IPS-NIHi11 (cell line): ENCODE measurements at regions not wholly inside any gene's neighbourhood (a gene's known extent, or its start where the extent isn't known, plus 50 kb on each side); places are given as distances from the start of the nearest gene placed in this dataset.

Source experiments
- DNase-seq: peaks from one replicate; pipeline ENCODE4 v3.0.0; 2012; ENCODE audit warnings: mixed read lengths, low spot score

GRCh38 chr2:129747500-129748125 is 231.9 kb upstream of the RAB6C start:
- no peak for DNase-seq

GRCh38 chr2:129748250-129748649 is 231.2 kb upstream of the RAB6C start:
- DNase-seq, result no peak

DNA sequence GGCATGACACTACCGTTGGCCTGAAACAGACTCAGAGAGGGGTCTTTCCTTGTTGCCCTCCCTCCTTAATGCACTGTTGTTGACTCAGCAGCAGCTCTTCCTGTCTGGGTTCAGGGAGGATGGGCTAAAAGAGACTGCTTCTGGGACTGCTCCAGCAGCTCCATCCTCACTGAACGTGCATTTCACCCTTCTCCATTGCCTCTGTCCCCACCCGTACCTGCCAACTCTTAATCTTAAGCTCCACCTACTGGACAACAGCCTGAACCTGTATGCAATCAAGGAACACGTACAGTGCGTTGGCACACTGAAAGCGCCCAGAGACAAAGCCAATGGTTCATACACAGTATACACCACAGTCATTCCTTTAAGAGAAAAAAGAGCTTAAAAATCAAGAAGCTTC is 230.8 kb upstream of the RAB6C start:
- DNase-seq, result peak; percentile 63

- DNase-seq, result no peak
Observed at GRCh38 chr2:129751409-129751808, 228.1 kb upstream of the RAB6C start.

DNA sequence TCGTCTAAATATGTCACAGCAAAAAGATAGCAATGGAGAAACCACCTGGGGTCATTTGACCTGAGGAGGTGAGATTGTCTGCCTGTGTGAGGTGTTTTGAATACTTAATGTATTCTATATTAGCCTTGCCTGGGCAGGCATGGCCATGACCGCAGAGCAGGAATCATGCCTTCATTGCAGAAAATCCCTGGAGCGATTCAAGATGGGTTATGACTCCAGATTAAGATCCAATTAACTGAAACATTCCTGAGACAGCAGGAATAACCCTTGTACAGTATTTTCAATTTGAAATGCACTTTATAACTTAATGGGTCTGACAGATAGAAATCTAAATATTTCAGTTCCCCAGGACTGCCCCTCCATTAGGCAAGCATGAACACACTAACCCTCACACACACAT is 227.3 kb upstream of the RAB6C start:
- no peak for DNase-seq

DNA sequence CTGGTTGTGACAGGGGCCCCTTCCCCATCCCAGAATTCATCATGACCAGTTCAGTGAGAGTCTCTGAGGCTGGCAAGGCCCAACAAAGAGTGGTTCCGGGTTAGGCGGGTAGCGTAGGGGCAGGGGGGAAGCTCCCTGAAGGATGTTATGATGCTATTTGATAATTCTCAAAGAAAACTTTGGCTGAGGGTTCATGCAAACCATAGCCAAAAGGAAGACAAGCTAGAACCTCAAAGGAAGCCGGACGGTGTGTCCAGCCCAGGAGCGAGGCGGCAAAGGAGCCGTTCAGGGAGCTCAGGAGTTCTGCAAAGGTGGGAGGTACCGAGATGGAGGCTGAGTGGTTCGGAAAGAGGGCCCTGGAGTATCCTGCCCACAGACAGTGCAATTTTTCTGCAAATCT is 226.8 kb upstream of the RAB6C start:
- no peak for DNase-seq

DNA sequence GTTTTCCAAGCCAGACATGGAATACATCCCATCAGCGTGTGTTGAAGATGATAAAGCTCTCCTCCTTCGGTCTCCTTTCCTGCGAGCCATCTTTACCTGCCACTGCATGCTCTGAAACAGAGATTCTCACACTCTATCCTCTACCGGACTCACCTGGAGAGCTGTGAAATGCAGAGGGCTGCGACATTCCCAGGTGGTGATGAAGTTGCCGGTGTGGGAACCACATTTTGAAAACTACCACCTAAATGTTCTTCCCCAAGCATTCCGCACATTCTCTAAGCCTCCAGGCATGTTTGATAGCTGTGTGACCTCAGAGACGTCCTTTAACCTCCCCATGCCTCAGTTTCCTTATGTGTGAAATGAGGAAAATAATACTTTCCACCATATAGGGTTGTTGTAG is 226.2 kb upstream of the RAB6C start:
- no peak for DNase-seq

GRCh38 chr2:129754421-129754820 is 225.0 kb upstream of the RAB6C start:
- no peak for DNase-seq

- no peak for DNase-seq
Observed at GRCh38 chr2:129754831-129755230, 224.6 kb upstream of the RAB6C start.

GRCh38 chr2:129755786-129756185 is 223.7 kb upstream of the RAB6C start:
- DNase-seq, result no peak

GRCh38 chr2:129756276-129756675 is 223.2 kb upstream of the RAB6C start:
- no peak for DNase-seq

GRCh38 chr2:129757366-129757914 is 222.0 kb upstream of the RAB6C start:
- DNase-seq, result no peak

DNA sequence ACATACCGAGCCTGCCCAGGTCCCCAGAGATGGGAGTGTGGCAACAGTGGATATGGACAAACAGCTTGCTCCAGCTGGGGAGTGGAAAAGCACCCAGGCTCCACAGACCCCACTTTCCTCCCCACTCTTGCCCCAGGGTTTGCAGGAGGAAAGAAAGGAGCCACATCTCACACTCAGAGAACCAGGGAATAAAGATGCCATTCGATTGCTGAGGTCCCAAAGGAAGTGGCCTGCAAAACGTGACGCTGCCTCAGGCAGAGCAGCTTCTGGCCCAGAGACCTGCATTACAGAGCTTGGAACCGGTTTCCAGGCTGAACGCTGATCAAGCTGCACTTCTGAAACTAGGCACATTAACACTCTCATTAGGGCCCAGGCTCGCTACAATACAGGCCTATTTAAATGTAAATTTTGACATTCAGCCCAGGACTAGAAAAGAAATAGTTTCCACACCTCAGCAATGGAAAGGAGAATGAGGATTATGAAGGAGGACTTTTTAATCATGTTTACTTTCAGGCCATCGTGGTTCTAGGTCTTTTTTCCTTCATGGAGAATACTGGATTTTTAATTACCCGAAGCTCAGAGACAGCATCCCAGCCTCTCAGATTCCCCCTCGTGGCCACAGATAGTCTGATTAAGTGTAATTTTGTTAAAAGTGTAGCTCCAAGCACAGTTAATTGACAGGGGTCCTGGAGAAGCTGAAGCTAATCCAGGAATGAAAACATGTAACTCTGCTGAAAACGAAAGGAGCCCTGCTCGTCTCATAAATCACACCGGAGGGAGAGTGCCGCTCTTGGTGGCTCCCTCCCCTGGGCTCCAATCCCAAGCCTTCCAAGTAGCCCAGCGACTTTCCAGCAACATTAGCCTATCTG is 221.3 kb upstream of the RAB6C start:
- peak; percentile 53 for DNase-seq

DNA sequence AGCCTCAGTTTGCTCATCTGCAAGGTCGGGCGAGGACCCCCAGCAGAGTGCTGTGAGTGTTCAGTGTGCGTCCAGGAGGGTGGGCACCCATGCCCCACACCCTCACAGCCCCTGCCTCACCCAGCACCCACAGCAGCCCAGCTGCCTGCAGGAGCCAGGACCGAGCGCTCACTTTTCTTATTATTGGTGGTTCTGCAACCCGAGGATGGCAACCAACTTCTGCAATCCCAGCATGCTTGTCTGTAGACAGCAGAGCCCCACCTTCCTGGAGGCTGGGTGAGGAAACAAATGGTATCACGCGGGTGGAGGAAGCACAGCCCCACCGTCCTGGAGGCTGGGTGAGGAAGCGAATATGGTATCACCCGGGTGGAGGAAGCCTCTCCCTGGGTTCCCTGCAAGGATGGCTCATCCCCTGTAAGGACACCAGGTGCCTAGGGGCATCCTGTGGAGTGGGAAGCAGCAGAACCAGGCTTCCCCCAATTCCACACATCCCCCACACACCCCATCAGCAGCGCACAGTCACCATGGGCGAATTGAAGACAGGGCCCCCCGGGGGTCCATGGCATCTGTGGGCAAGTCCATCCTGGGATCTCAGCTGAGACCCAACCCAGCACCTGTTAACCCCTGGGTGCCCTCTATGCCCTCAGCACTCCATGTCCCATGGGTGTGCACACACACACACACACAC is 220.5 kb upstream of the RAB6C start:
- no peak for DNase-seq

DNA sequence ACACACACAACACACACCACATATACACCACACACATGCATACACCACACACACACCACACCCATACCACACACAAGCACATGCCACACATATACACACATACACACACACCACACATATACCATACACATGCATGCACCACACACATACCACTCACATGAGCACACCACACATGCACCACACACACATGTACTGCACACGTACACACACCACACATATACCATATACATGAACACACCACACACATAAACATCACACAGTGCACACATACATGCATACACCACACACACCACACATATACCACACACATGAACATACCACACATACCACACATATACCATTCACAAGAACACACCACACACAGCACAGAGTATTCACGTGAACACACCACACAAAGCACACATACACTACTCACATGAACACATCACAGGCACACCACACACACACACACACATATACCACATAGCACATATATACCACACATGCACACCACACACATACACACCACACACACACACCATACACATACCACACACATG is 219.9 kb upstream of the RAB6C start:
- DNase-seq, result no peak

- DNase-seq, result no peak
Observed at GRCh38 chr2:129760669-129761068, 218.8 kb upstream of the RAB6C start.

DNA sequence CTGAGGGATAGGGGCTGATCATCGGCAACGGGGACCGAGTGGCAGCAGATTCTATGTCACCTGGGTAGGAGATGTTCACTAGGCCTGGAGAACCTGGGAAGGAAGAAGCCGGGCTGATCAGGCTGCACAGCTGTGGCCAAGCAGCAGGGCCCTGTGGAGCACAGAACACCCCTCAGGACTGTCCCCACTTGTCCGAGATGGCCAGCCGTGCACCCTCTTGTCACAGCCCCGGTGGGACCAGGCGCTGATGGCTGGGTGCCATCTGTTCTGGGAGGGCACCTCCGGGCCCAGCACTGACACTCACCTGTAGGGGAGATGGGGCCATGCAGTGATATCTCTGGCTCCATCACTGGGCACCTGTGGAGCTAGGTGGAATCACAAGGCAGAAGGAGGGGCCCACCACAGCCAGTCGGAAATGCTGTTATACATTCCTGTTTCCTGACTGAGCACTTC is 217.9 kb upstream of the RAB6C start:
- DNase-seq, result no peak

GRCh38 chr2:129762386-129763189 is 216.9 kb upstream of the RAB6C start:
- no peak for DNase-seq

- no peak for DNase-seq
Observed at GRCh38 chr2:129763190-129763846, 216.1 kb upstream of the RAB6C start.

GRCh38 chr2:129763966-129764365 is 215.5 kb upstream of the RAB6C start:
- DNase-seq, result no peak
